ENCODE measurements at regions not wholly inside any gene's neighbourhood (a gene's known extent, or its start where the extent isn't known, plus 50 kb on each side); places are given as distances from the start of the nearest gene placed in this dataset.

- Mint-ChIP-seq H3K9me3 (no peaks in the 10 kb centered on the region), H3K4me3 (no peak overlapping the region), H3K4me1 (no peaks in the 10 kb centered on the region), H3K27me3 (ENCODE audit: low read depth in 2 of 2) (no peaks in the 10 kb centered on the region), H3K36me3 (no peaks in the 10 kb centered on the region), H3K27ac (no peak overlapping the region)
- H3K36me3 ChIP-seq (ENCODE audit: control insufficient read depth, insufficient read depth, low read length) = no peaks in the 10 kb centered on the region
- H3K27me3 ChIP-seq (ENCODE audit: control insufficient read depth, insufficient read depth, low read length) = no peaks in the 10 kb centered on the region
- H3K27ac ChIP-seq (ENCODE audit: low read length) = no peak overlapping the region
- no peaks in the 10 kb centered on the region for H3K9me3 ChIP-seq (ENCODE audit: control insufficient read depth, insufficient read depth, low read length)
- no peak for TF ChIP-seq CTCF (IDR thresholded peaks at IDR 0.05)
- H3K4me3 ChIP-seq (ENCODE audit: low read length) = no peak overlapping the region
- intact Hi-C loops (cut with micrococcal nuclease) = no loop called here
- WGBS (ENCODE audit: insufficient coverage) = 81% methylated on average over 2 of the region's 3 CpGs
- no peak for ATAC-seq
- no peaks in the 10 kb centered on the region for H3K4me1 ChIP-seq (ENCODE audit: control insufficient read depth, insufficient read depth, low read length)
- no peak for DNase-seq
Measured at GRCh38 chr6:81987293-81987692, 234.8 kb upstream of the TENT5A start.

- no peaks in the 10 kb centered on the region for H3K27me3 ChIP-seq (ENCODE audit: control insufficient read depth, insufficient read depth, low read length)
- H3K4me1 ChIP-seq (ENCODE audit: control insufficient read depth, insufficient read depth, low read length) = no peaks in the 10 kb centered on the region
- H3K4me3 Mint-ChIP-seq = no peak overlapping the region
- ATAC-seq (no peak), DNase-seq (no peak)
- H3K4me1 Mint-ChIP-seq = no peaks in the 10 kb centered on the region
- no peak overlapping the region for H3K4me3 ChIP-seq (ENCODE audit: low read length)
- TF ChIP-seq CTCF (IDR thresholded peaks at IDR 0.05) = no peak
- H3K9me3 Mint-ChIP-seq = peaks cover 3% of the 10 kb centered on the region in 2 donors
- no peak overlapping the region for H3K27ac Mint-ChIP-seq
- H3K27me3 Mint-ChIP-seq (ENCODE audit: low read depth in 2 of 2) = no peaks in the 10 kb centered on the region
- no peaks in the 10 kb centered on the region for H3K36me3 ChIP-seq (ENCODE audit: control insufficient read depth, insufficient read depth, low read length)
- H3K27ac ChIP-seq (ENCODE audit: low read length) = no peak overlapping the region
- 86% methylated on average over 1 of the region's 1 CpG for WGBS (ENCODE audit: insufficient coverage)
- no peaks in the 10 kb centered on the region for H3K36me3 Mint-ChIP-seq
- intact Hi-C loops (cut with micrococcal nuclease) = no loop called here
- H3K9me3 ChIP-seq (ENCODE audit: control insufficient read depth, insufficient read depth, low read length) = no peaks in the 10 kb centered on the region
Measured at GRCh38 chr6:81985191-81985590, 232.7 kb upstream of the TENT5A start.

- no peaks in the 10 kb centered on the region for H3K36me3 Mint-ChIP-seq
- intact Hi-C loops (cut with micrococcal nuclease) = no loop called here
- no CpG with 5 or more reads among the region's 1 CpG for WGBS (ENCODE audit: insufficient coverage)
- no peaks in the 10 kb centered on the region for H3K27me3 Mint-ChIP-seq (ENCODE audit: low read depth in 2 of 2)
- no peaks in the 10 kb centered on the region for H3K9me3 ChIP-seq (ENCODE audit: control insufficient read depth, insufficient read depth, low read length)
- H3K27ac Mint-ChIP-seq = no peak overlapping the region
- H3K27me3 ChIP-seq (ENCODE audit: control insufficient read depth, insufficient read depth, low read length) = no peaks in the 10 kb centered on the region
- H3K4me1 ChIP-seq (ENCODE audit: control insufficient read depth, insufficient read depth, low read length) = no peaks in the 10 kb centered on the region
- H3K9me3 Mint-ChIP-seq = peaks cover 3 to 5% of the 10 kb centered on the region in 2 donors
- H3K4me3 Mint-ChIP-seq = no peak overlapping the region
- no peaks in the 10 kb centered on the region for H3K36me3 ChIP-seq (ENCODE audit: control insufficient read depth, insufficient read depth, low read length)
- ATAC-seq = no peak
- no peak for TF ChIP-seq CTCF (IDR thresholded peaks at IDR 0.05)
- no peak overlapping the region for H3K4me3 ChIP-seq (ENCODE audit: low read length)
- no peak overlapping the region for H3K27ac ChIP-seq (ENCODE audit: low read length)
- no peak for DNase-seq
- peaks cover 5 to 6% of the 10 kb centered on the region in 2 donors for H3K4me1 Mint-ChIP-seq
Measured at GRCh38 chr6:81984599-81984998, 232.1 kb upstream of the TENT5A start.

- DNase-seq (no peak), ATAC-seq (no peak)
- Histone ChIP-seq H3K4me1 (ENCODE audit: control insufficient read depth, insufficient read depth, low read length) (no peaks in the 10 kb centered on the region), H3K27me3 (ENCODE audit: control insufficient read depth, insufficient read depth, low read length) (no peaks in the 10 kb centered on the region), H3K9me3 (ENCODE audit: control insufficient read depth, insufficient read depth, low read length) (no peaks in the 10 kb centered on the region), H3K4me3 (ENCODE audit: low read length) (no peak overlapping the region), H3K36me3 (ENCODE audit: control insufficient read depth, insufficient read depth, low read length) (no peaks in the 10 kb centered on the region), H3K27ac (ENCODE audit: low read length) (no peak overlapping the region)
- peaks cover 3 to 5% of the 10 kb centered on the region in 2 donors for H3K9me3 Mint-ChIP-seq
- H3K4me1 Mint-ChIP-seq = peaks cover 14% of the 10 kb centered on the region in 2 donors
- H3K27ac Mint-ChIP-seq = no peak overlapping the region
- intact Hi-C loops (cut with micrococcal nuclease) = no loop called here
- no CpG with 5 or more reads among the region's 1 CpG for WGBS (ENCODE audit: insufficient coverage)
- H3K4me3 Mint-ChIP-seq = no peak overlapping the region
- H3K27me3 Mint-ChIP-seq (ENCODE audit: low read depth in 2 of 2) = no peaks in the 10 kb centered on the region
- H3K36me3 Mint-ChIP-seq = no peaks in the 10 kb centered on the region
- no peak for TF ChIP-seq CTCF (IDR thresholded peaks at IDR 0.05)
Measured at GRCh38 chr6:81981812-81982211, 229.3 kb upstream of the TENT5A start.
